GM20000 (cell line): ENCODE measurements at regions not wholly inside any gene's neighbourhood (a gene's known extent, or its start where the extent isn't known, plus 50 kb on each side); places are given as distances from the start of the nearest gene placed in this dataset.

ENCODE experiments used
- DNase-seq: peaks from one replicate; pipeline ENCODE4 v3.0.0; 2012; ENCODE audit warnings: low spot score
- CTCF ChIP-seq: IDR thresholded peaks from 2 replicates; pipeline ENCODE4 v1.5.1; 2012; ENCODE audit warnings: mild to moderate bottlenecking, control low read depth; ENCODE audit errors: extremely low read depth, missing control alignments

GRCh38 chr12:94750864-94751263 lies 100.5 kb upstream of the TMCC3 start:
- TF ChIP-seq CTCF = no peak
- no peak for DNase-seq

- DNase-seq = no peak
- TF ChIP-seq CTCF = no peak
Observed at GRCh38 chr12:94749890-94750289, 99.5 kb upstream of the TMCC3 start.

- DNase-seq = no peak
- no peak for TF ChIP-seq CTCF
Observed at GRCh38 chr12:94749455-94749854, 99.1 kb upstream of the TMCC3 start.

- no peak for TF ChIP-seq CTCF
Observed at GRCh38 chr12:94748726-94749421, 98.5 kb upstream of the TMCC3 start.

GRCh38 chr12:94745562-94745961 lies 95.2 kb upstream of the TMCC3 start:
- no peak for DNase-seq
- TF ChIP-seq CTCF = no peak

More at GRCh38 chr12:94748726-94749421, 98.5 kb upstream of the TMCC3 start:
- no peak for DNase-seq

- no peak for TF ChIP-seq CTCF
- DNase-seq = no peak
Observed at GRCh38 chr12:94743174-94743573, 92.8 kb upstream of the TMCC3 start.

GRCh38 chr12:94740601-94741362 lies 90.4 kb upstream of the TMCC3 start:
- TF ChIP-seq CTCF = no peak
- no peak for DNase-seq
